Colonic mucosa (tissue), 4 donors: ENCODE measurements at regions not wholly inside any gene's neighbourhood (a gene's known extent, or its start where the extent isn't known, plus 50 kb on each side); places are given as distances from the start of the nearest gene placed in this dataset.
"Not testable (repeated sequence)": the region's sequence is repeated elsewhere in the genome, so short reads cannot be mapped to it uniquely, and the experiment has no call there.

Experiments
- DNase-seq: peaks from one replicate; pipeline ENCODE4 v3.0.0-alpha.2; 2020
- H3K27ac ChIP-seq: fragments of 200-600 bp; one replicate; pipeline ENCODE4 v1.8.0; 2021
- H3K27me3 ChIP-seq: fragments of 200-600 bp; one replicate; pipeline ENCODE4 v1.8.0; 2021
- H3K36me3 ChIP-seq: fragments of 200-600 bp; one replicate; pipeline ENCODE4 v1.8.0; 2021
- H3K4me1 ChIP-seq: fragments of 200-600 bp; one replicate; pipeline ENCODE4 v1.8.0; 2021; ENCODE audit warnings: mild to moderate bottlenecking
- H3K4me3 ChIP-seq: fragments of 200-600 bp; one replicate; pipeline ENCODE4 v1.8.0; 2021
- H3K9ac ChIP-seq, 2 donors: one replicate each; pipeline ENCODE4 v1.7.0; 2013; ENCODE audit warnings: control low read depth in 2 of 2, low read depth in 2 of 2, low read length in 2 of 2
- H3K9me3 ChIP-seq: fragments of 200-600 bp; one replicate; pipeline ENCODE4 v1.8.0; 2021
- CTCF ChIP-seq: fragments of 200-600 bp; IDR thresholded peaks from one replicate; pipeline ENCODE4 v1.8.0; 2022; ENCODE audit warnings: antibody characterized with exemption, mild to moderate bottlenecking
- intact Hi-C: fragments of 100-400 bp; cut with DNase I; formaldehyde crosslinking; loops from one replicate; pipeline ENCODE4 v1.14.1; 2022
- donor health status: healthy.
- donor health status: DM: no; HTN: no; CAD: no.
- donor health status: DM: no; HTN: no; CAD: no.

- Histone ChIP-seq H3K4me1 (no peaks in the 10 kb centered on the region), H3K9ac (no peak overlapping the region), H3K27ac (no peak overlapping the region), H3K9me3 (no peaks in the 10 kb centered on the region), H3K27me3 (no peaks in the 10 kb centered on the region), H3K36me3 (no peaks in the 10 kb centered on the region), H3K4me3 (no peak overlapping the region)
- DNase-seq: no peak
- intact Hi-C loops: no loop called here
- no peak for TF ChIP-seq CTCF
Measured at GRCh38 chr4:104283303-104283702, 211.4 kb downstream of the CXXC4 start.

DNA sequence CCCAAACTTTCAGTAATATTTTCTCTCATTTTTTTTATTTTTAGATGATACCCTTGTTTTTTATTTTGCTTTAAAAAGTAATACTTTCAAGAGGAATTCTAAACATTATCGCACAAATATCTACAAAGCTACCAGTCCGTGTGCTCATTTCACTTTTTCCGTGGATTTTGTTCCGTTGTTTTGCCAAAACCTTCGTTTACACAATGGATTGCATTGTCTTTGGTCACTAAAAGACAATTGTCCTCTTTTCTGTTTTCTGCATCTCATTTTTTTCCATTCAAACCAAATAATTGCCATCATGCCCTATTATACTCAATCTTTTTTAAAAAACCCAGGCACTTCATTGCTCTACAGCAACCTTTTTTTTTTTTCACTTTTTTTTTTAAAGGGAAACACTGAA lies 214.9 kb downstream of the CXXC4 start:
- no peak overlapping the region for H3K4me3 ChIP-seq
- no peak overlapping the region for H3K27ac ChIP-seq
- H3K4me1 ChIP-seq: no peaks in the 10 kb centered on the region
- H3K9ac ChIP-seq: no peak overlapping the region
- no peaks in the 10 kb centered on the region for H3K27me3 ChIP-seq
- no peaks in the 10 kb centered on the region for H3K36me3 ChIP-seq
- no peak for DNase-seq
- TF ChIP-seq CTCF: no peak
- intact Hi-C loops: no loop called here
- H3K9me3 ChIP-seq: no peaks in the 10 kb centered on the region

GRCh38 chr4:104272966-104273365 lies 221.7 kb downstream of the CXXC4 start:
- intact Hi-C loops: no loop called here
- no peak overlapping the region for H3K9ac ChIP-seq
- no peaks in the 10 kb centered on the region for H3K4me1 ChIP-seq
- H3K27me3 ChIP-seq: no peaks in the 10 kb centered on the region
- no peak overlapping the region for H3K27ac ChIP-seq
- TF ChIP-seq CTCF: no peak
- no peak overlapping the region for H3K4me3 ChIP-seq
- DNase-seq: no peak
- no peaks in the 10 kb centered on the region for H3K36me3 ChIP-seq
- no peaks in the 10 kb centered on the region for H3K9me3 ChIP-seq

- H3K27me3 ChIP-seq, H3K9ac ChIP-seq, H3K4me1 ChIP-seq, H3K4me3 ChIP-seq, intact Hi-C loops, H3K27ac ChIP-seq, H3K9me3 ChIP-seq, DNase-seq, H3K36me3 ChIP-seq: not testable (repeated sequence)
Measured at GRCh38 chr4:104269603-104270002, 225.1 kb downstream of the CXXC4 start.

DNA sequence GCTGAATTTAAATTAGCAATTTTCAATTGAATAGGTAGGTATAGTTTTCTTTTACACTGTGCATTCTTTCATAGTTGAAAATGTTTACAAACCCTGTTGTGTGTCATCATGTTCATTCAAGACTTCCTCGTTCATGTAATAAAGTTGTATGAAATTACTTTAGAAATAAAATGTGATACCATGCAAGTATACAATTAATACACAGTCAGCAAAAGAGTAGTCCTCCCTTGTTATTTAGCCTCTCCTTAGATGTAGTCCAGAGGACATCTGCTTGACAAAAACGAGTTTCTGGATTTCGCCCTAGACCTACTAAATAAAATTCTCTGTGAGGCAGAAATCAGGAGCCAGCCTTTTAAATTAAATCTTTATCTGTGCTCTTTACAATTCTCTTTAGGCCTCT lies 231.6 kb downstream of the CXXC4 start:
- Histone ChIP-seq H3K4me1 (no peaks in the 10 kb centered on the region), H3K9me3 (no peaks in the 10 kb centered on the region), H3K4me3 (no peak overlapping the region), H3K27ac (no peak overlapping the region), H3K27me3 (no peaks in the 10 kb centered on the region), H3K9ac (no peak overlapping the region), H3K36me3 (no peaks in the 10 kb centered on the region)
- no peak for TF ChIP-seq CTCF
- intact Hi-C loops: no loop called here
- DNase-seq: no peak

- Histone ChIP-seq H3K36me3 (no peaks in the 10 kb centered on the region), H3K4me3 (no peak overlapping the region), H3K9ac (no peak overlapping the region), H3K27me3 (no peaks in the 10 kb centered on the region), H3K4me1 (no peaks in the 10 kb centered on the region), H3K9me3 (no peaks in the 10 kb centered on the region), H3K27ac (no peak overlapping the region)
- no peak for TF ChIP-seq CTCF
- intact Hi-C loops: no loop called here
- DNase-seq: no peak
Measured at GRCh38 chr4:104262678-104263077, 232.0 kb downstream of the CXXC4 start.
